ENCODE measurements at regions not wholly inside any gene's neighbourhood (a gene's known extent, or its start where the extent isn't known, plus 50 kb on each side); places are given as distances from the start of the nearest gene placed in this dataset.
A peak's percentile ranks its signal among the peaks of the same experiment; 100 is the strongest.

DNA sequence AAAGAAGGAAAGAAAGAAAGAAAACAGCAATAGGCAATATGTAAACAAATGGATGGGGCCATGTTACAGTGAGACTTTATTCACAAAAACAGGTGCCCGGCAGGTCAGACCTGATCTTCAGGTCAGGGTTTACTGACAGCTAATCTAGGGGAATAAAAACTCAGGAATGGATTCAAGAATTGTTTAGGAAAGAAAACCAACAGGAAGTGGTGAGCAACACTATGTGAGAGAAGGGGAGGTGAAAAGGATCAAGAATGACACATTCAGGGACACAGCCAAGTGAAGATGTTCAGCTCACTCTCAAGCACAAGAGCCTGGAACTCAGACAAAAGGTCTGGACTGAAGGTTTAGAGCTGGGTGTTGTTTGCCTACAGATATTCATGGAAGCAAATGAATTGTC is 244.5 kb downstream of the EFNB2 start:
- Histone ChIP-seq H4K20me1 (ENCODE audit: low read length) (no peaks in the 10 kb centered on the region), H3K36me3 (ENCODE audit: low read depth, low read length) (no peaks in the 10 kb centered on the region), H3K9me3 (ENCODE audit: low read length) (no peaks in the 10 kb centered on the region), H3K79me2 (ENCODE audit: low read length) (no peaks in the 10 kb centered on the region), H3K9me2 (replicated peaks; ENCODE audit: low read length) (no peaks in the 10 kb centered on the region), H3K4me3 (ENCODE audit: low read length) (no peak overlapping the region), H3K27me3 (ENCODE audit: low read length) (no peaks in the 10 kb centered on the region), H3F3A (ENCODE audit: low read length, unreplicated experiment) (no peaks in the 10 kb centered on the region), H2AFZ (ENCODE audit: low read length) (no peak overlapping the region), H3K4me2 (ENCODE audit: low read length) (0 out of 2 replicates have a peak overlapping the region, but pooled peaks have one; percentile 14), H3K27ac (ENCODE audit: low read length) (peak overlapping the region; percentile 37), H3K4me1 (ENCODE audit: insufficient read depth, low read length) (peaks cover 12% of the 10 kb centered on the region), H3K9ac (ENCODE audit: low read length) (no peak overlapping the region)
- TF ChIP-seq EZH2 (IDR thresholded peaks at IDR 0.05; ENCODE audit: low read length, unreplicated experiment) = no peak
- no peak for TF ChIP-seq CTCF (conservative IDR thresholded peaks at IDR 0.05; ENCODE audit: low read depth, low read length)
- POLR2A ChIA-PET (ENCODE audit: unreplicated experiment) = no interaction called here
- CTCF ChIA-PET = no interaction called here
- no TSS peak for BruUV-seq (replicated peaks)
- DNase-seq = peak; percentile 84
- peak; percentile 80 for ATAC-seq
- intact Hi-C loops (cut with micrococcal nuclease) = no loop called here

DNA sequence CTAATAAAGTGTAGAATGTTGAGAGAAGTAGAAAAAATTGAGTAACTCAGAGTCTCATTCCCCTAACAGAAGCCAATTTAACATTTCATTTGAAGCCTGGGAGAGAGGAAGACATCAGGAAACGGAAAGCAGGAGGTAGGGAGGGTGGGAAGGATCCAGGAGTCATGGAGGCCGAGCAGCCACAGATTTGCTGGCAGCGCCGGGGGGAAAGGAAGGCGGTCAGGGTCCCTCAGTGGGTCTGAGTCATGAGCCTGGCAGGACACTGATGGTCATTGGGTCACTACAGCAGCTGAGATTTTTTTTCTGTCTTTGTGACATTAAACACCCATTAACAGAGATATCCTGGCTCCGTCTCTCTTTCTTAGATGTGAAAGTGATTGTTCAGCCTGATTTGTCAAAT is 248.1 kb downstream of the EFNB2 start:
- no peak for DNase-seq
- Histone ChIP-seq H2AFZ (ENCODE audit: low read length) (no peak overlapping the region), H3K9me2 (replicated peaks; ENCODE audit: low read length) (no peaks in the 10 kb centered on the region), H3K4me1 (ENCODE audit: insufficient read depth, low read length) (peaks cover 39% of the 10 kb centered on the region), H3K27ac (ENCODE audit: low read length) (no peak overlapping the region), H3K36me3 (ENCODE audit: low read depth, low read length) (no peaks in the 10 kb centered on the region), H3K4me2 (ENCODE audit: low read length) (no peak overlapping the region), H3K9me3 (ENCODE audit: low read length) (no peaks in the 10 kb centered on the region), H3F3A (ENCODE audit: low read length, unreplicated experiment) (no peaks in the 10 kb centered on the region), H3K79me2 (ENCODE audit: low read length) (no peaks in the 10 kb centered on the region), H3K27me3 (ENCODE audit: low read length) (no peaks in the 10 kb centered on the region), H3K4me3 (ENCODE audit: low read length) (no peak overlapping the region), H3K9ac (ENCODE audit: low read length) (no peak overlapping the region), H4K20me1 (ENCODE audit: low read length) (no peaks in the 10 kb centered on the region)
- TF ChIP-seq CTCF (conservative IDR thresholded peaks at IDR 0.05; ENCODE audit: low read depth, low read length) (no peak), EZH2phosphoT487 (IDR thresholded peaks at IDR 0.05; ENCODE audit: borderline replicate concordance, low read length) (no peak), EZH2 (IDR thresholded peaks at IDR 0.05; ENCODE audit: low read length, unreplicated experiment) (no peak)
- CTCF ChIA-PET = no interaction called here
- POLR2A ChIA-PET (ENCODE audit: unreplicated experiment) = no interaction called here
- no peak for ATAC-seq
- no TSS peak for BruUV-seq (replicated peaks)
- intact Hi-C loops (cut with micrococcal nuclease) = no loop called here

DNA sequence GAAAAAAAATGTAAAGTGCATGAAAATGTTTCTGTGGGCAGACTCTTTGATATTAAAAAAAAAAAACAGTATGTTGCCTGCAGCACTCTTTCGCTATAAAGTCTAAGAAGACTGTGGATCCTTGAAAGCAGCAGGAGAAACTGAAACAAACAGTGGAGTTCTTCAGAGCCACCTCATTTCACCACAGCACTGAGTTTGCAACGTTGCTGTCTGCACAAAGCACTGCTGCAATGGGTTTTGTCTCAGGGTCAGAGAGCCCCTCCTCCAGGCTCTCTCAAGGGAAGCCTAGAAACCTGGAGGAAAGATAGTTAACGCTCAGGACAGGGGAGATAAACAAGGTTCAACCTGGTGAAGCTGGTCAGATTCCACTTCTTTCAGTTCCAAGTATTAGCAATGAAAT is 248.7 kb downstream of the EFNB2 start:
- TF ChIP-seq CTCF (conservative IDR thresholded peaks at IDR 0.05; ENCODE audit: low read depth, low read length) (no peak), EZH2 (IDR thresholded peaks at IDR 0.05; ENCODE audit: low read length, unreplicated experiment) (no peak), EZH2phosphoT487 (IDR thresholded peaks at IDR 0.05; ENCODE audit: borderline replicate concordance, low read length) (no peak)
- Histone ChIP-seq H3K27me3 (ENCODE audit: low read length) (no peaks in the 10 kb centered on the region), H3K4me1 (ENCODE audit: insufficient read depth, low read length) (peaks cover 39% of the 10 kb centered on the region), H2AFZ (ENCODE audit: low read length) (no peak overlapping the region), H3K9ac (ENCODE audit: low read length) (no peak overlapping the region), H3K79me2 (ENCODE audit: low read length) (no peaks in the 10 kb centered on the region), H3K4me2 (ENCODE audit: low read length) (no peak overlapping the region), H3K9me3 (ENCODE audit: low read length) (no peaks in the 10 kb centered on the region), H3K27ac (ENCODE audit: low read length) (no peak overlapping the region), H3K9me2 (replicated peaks; ENCODE audit: low read length) (no peaks in the 10 kb centered on the region), H4K20me1 (ENCODE audit: low read length) (no peaks in the 10 kb centered on the region), H3K4me3 (ENCODE audit: low read length) (no peak overlapping the region), H3K36me3 (ENCODE audit: low read depth, low read length) (no peaks in the 10 kb centered on the region), H3F3A (ENCODE audit: low read length, unreplicated experiment) (no peaks in the 10 kb centered on the region)
- CTCF ChIA-PET = no interaction called here
- no TSS peak for BruUV-seq (replicated peaks)
- DNase-seq (no peak), ATAC-seq (no peak)
- POLR2A ChIA-PET (ENCODE audit: unreplicated experiment) = no interaction called here
- intact Hi-C loops (cut with micrococcal nuclease) = no loop called here
